ENCODE measurements at regions not wholly inside any gene's neighbourhood (a gene's known extent, or its start where the extent isn't known, plus 50 kb on each side); places are given as distances from the start of the nearest gene placed in this dataset.
"Not testable (repeated sequence)": the region's sequence is repeated elsewhere in the genome, so short reads cannot be mapped to it uniquely, and the experiment has no call there.

DNA sequence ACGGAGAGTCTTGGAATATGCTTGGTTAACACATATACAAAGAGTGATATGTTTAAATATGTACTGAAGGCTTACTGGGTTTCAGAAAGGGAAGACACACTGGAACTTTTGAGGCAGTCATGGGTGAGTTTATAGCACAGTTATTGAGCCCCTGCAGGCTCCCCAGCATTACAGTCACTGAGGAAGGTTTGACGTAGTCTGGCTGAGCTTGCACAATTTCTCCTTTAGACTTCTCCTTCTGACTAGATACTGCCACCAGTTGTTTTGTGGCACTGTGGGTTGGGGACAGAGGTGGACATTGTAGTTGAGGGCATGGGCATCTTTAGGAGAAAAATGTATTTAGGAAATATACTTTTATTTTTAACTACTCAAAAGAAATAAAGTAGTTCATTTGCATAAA is 285.4 kb downstream of the C11orf87 start:
- H2AFZ ChIP-seq = no peak overlapping the region
- CTCF ChIA-PET = no interaction called here

DNA sequence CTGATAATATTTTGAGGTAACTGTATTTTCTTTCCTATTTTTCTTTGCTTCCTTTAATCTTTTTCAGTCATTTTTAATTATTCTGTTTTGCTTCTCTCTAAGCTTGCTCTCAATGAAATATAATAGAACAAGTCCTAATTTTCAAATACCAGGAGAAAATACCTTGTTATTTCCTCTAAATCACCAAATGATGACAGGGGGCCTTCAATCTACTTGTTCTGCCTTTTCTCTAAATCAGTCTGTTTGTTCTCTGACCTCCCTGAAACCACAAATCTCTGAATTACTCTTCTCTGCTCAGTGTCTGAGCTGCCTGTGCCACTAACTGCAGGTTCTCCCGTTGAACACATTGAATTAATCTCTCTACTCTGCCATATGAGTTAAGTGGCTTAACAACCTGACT is 286.2 kb downstream of the C11orf87 start:
- H3K9me3 ChIP-seq (ENCODE audit: insufficient read depth, low read depth) = no peaks in the 10 kb centered on the region
- TF ChIP-seq, protein P1, sequence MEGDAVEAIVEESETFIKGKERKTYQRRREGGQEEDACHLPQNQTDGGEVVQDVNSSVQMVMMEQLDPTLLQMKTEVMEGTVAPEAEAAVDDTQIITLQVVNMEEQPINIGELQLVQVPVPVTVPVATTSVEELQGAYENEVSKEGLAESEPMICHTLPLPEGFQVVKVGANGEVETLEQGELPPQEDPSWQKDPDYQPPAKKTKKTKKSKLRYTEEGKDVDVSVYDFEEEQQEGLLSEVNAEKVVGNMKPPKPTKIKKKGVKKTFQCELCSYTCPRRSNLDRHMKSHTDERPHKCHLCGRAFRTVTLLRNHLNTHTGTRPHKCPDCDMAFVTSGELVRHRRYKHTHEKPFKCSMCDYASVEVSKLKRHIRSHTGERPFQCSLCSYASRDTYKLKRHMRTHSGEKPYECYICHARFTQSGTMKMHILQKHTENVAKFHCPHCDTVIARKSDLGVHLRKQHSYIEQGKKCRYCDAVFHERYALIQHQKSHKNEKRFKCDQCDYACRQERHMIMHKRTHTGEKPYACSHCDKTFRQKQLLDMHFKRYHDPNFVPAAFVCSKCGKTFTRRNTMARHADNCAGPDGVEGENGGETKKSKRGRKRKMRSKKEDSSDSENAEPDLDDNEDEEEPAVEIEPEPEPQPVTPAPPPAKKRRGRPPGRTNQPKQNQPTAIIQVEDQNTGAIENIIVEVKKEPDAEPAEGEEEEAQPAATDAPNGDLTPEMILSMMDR (conservative IDR thresholded peaks at IDR 0.05) = no peak
- TF ChIP-seq EZH2 (IDR thresholded peaks at IDR 0.05; ENCODE audit: low read depth) = no peak
- ChIA-PET POLR2A (ENCODE audit: unreplicated experiment) (no interaction called here), CTCF (no interaction called here)
- no peaks in the 10 kb centered on the region for H3K36me3 ChIP-seq (ENCODE audit: low read depth)
- H3K79me2 ChIP-seq (ENCODE audit: low read depth) = no peaks in the 10 kb centered on the region
- H3F3A ChIP-seq (ENCODE audit: insufficient read depth, low read depth) = no peaks in the 10 kb centered on the region
- H3K4me1 ChIP-seq (replicated peaks; ENCODE audit: insufficient read depth) = no peaks in the 10 kb centered on the region
- intact Hi-C loops (cut with micrococcal nuclease; ENCODE audit: unreplicated experiment) = loop anchor here (10.0 kb wide), 1 partner anchor 227 kb away; no protein-coding TSS in a partner anchor
- no peaks in the 10 kb centered on the region for H4K20me1 ChIP-seq (ENCODE audit: insufficient read depth)
- H3K4me2 ChIP-seq = no peak overlapping the region
- peaks cover 2% of the 10 kb centered on the region; the same call in 1 of the 2 replicates for H3K9me2 ChIP-seq (ENCODE audit: insufficient read depth)
- H3K4me3 ChIP-seq = no peak overlapping the region
- BruUV-seq (replicated peaks) = no TSS peak
- no peak overlapping the region for H3K27ac ChIP-seq
- H3K27me3 ChIP-seq (ENCODE audit: insufficient read depth, low read depth) = no peaks in the 10 kb centered on the region
- DNase-seq = no peak
- no peak overlapping the region for H2AFZ ChIP-seq

More for the DNA sequence above, 285.4 kb downstream of the C11orf87 start:
- no peaks in the 10 kb centered on the region for H3K9me3 ChIP-seq (ENCODE audit: insufficient read depth, low read depth)
- H3K79me2 ChIP-seq (ENCODE audit: low read depth) = no peaks in the 10 kb centered on the region
- H3K27me3 ChIP-seq (ENCODE audit: insufficient read depth, low read depth) = no peaks in the 10 kb centered on the region
- H3K4me1 ChIP-seq (replicated peaks; ENCODE audit: insufficient read depth) = no peaks in the 10 kb centered on the region
- intact Hi-C loops (cut with micrococcal nuclease; ENCODE audit: unreplicated experiment) = loop anchor here (10.0 kb wide), 1 partner anchor 227 kb away; no protein-coding TSS in a partner anchor
- no peaks in the 10 kb centered on the region for H3K36me3 ChIP-seq (ENCODE audit: low read depth)
- no peaks in the 10 kb centered on the region for H3F3A ChIP-seq (ENCODE audit: insufficient read depth, low read depth)
- no peak overlapping the region for H3K4me3 ChIP-seq
- H3K4me2 ChIP-seq = no peak overlapping the region
- no peak overlapping the region for H3K27ac ChIP-seq
- no TSS peak for BruUV-seq (replicated peaks)
- no peaks in the 10 kb centered on the region for H4K20me1 ChIP-seq (ENCODE audit: insufficient read depth)
- DNase-seq = no peak
- POLR2A ChIA-PET (ENCODE audit: unreplicated experiment) = no interaction called here
- TF ChIP-seq, protein P1 (conservative IDR thresholded peaks at IDR 0.05) = no peak
- no peak for TF ChIP-seq EZH2 (IDR thresholded peaks at IDR 0.05; ENCODE audit: low read depth)
- peaks cover 3% of the 10 kb centered on the region; the same call in 1 of the 2 replicates for H3K9me2 ChIP-seq (ENCODE audit: insufficient read depth)

DNA sequence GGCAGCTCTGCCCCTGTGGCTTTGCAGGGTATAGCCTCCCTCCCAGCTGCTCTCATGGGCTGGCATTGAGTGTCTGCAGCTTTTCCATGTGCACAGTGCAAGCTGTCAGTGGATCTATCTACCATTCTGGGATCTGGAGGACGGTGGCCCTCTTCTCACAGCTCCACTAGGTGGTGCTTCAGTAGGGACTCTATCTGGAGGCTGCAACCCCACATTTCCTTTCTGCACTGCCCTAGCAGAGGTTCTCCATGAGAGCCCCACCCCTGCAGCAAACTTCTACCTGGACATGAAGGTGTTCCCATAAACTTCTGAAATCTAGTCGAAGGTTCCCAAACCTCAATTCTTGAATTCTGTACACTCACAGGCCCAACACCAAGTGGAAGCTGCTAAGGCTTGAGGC is 292.5 kb downstream of the C11orf87 start:
- POLR2A ChIA-PET (ENCODE audit: unreplicated experiment); H3K27me3 ChIP-seq (ENCODE audit: insufficient read depth, low read depth); H3K4me3 ChIP-seq; H3F3A ChIP-seq (ENCODE audit: insufficient read depth, low read depth); H3K79me2 ChIP-seq (ENCODE audit: low read depth); BruUV-seq (replicated peaks); CTCF ChIA-PET; H3K4me1 ChIP-seq (replicated peaks; ENCODE audit: insufficient read depth); H3K9me2 ChIP-seq (ENCODE audit: insufficient read depth); H2AFZ ChIP-seq; H3K9me3 ChIP-seq (ENCODE audit: insufficient read depth, low read depth); H3K4me2 ChIP-seq; H4K20me1 ChIP-seq (ENCODE audit: insufficient read depth); intact Hi-C loops (cut with micrococcal nuclease; ENCODE audit: unreplicated experiment); DNase-seq; H3K36me3 ChIP-seq (ENCODE audit: low read depth); H3K27ac ChIP-seq: not testable (repeated sequence)

DNA sequence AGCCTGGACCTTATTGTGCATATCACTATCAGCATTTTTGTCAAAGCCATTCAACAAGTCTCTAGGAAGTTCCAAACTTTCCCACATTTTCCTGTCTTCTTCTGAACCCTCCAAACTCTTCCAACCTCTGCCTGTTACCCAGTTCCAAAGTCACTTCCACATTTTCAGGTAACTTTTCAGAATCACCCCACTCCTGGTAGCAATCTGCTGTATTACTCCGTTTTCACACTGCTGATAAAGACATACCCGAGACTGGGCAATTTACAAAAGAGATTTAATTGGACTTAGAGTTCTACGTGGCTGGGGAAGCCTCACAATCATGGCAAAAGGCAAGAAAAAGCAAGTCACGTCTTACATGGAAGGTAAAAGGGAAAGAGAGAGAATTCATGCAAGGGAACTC is 293.4 kb downstream of the C11orf87 start:
- POLR2A ChIA-PET (ENCODE audit: unreplicated experiment); H3K36me3 ChIP-seq (ENCODE audit: low read depth); H3K79me2 ChIP-seq (ENCODE audit: low read depth); H3K9me2 ChIP-seq (ENCODE audit: insufficient read depth); H3K27me3 ChIP-seq (ENCODE audit: insufficient read depth, low read depth); DNase-seq; H3K27ac ChIP-seq; H4K20me1 ChIP-seq (ENCODE audit: insufficient read depth); BruUV-seq (replicated peaks); H3K4me3 ChIP-seq; intact Hi-C loops (cut with micrococcal nuclease; ENCODE audit: unreplicated experiment); H3K4me1 ChIP-seq (replicated peaks; ENCODE audit: insufficient read depth); H3K9me3 ChIP-seq (ENCODE audit: insufficient read depth, low read depth); CTCF ChIA-PET; H3K4me2 ChIP-seq; H3F3A ChIP-seq (ENCODE audit: insufficient read depth, low read depth); H2AFZ ChIP-seq: not testable (repeated sequence)

Data from PC-9 (cell line).